K562 (cell line): ENCODE measurements at regions not wholly inside any gene's neighbourhood (a gene's known extent, or its start where the extent isn't known, plus 50 kb on each side); places are given as distances from the start of the nearest gene placed in this dataset.

ENCODE experiments used
- ATAC-seq: fragments of 200-7000 bp; cut with Tn5 transposase; 3 replicates; pipeline ENCODE4 v1.9.1; 2020; ENCODE audit warnings: moderate library complexity
- BruUV-seq: library from RNA; stranded (reverse); fragments of 400-500 nt; replicated peaks from 2 replicates; lab custom pipeline; 2021; lab: Mats Ljungman, UMichigan
- CTCF ChIA-PET: fragments of 300-600 bp; formaldehyde crosslinking; extraction: SDS; loops from one replicate; lab custom pipeline; 2021; ENCODE audit warnings: low intra/inter-chr PET ratio; lab: Yijun Ruan, JAX
- POLR2A ChIA-PET: fragments of 300-600, 350-650 bp; sonication (Branson Sonifier 250); formaldehyde crosslinking; extraction: SDS; loops from one replicate; lab custom pipeline; 2021; ENCODE audit warnings: antibody characterized with exemption, inconsistent platforms; lab: Yijun Ruan, JAX
- DNase-seq, 4 experiments: peaks; one replicate each; pipeline versions ENCODE4 v3.0.0 to v3.0.0-alpha.2; 2011 to 2018; ENCODE audit warnings: low spot score in 3 of 4, mixed read lengths in 3 of 4; ENCODE audit errors: extremely low read depth in 1 of 4
- FAIRE-seq: peaks from 2 replicates; lab custom pipeline; 2011; peaks lifted over from hg19 to GRCh38; lab: Jason Lieb, UNC
- H2AFZ ChIP-seq: 2 replicates; pipeline ENCODE4 v1.6.0; 2011; ENCODE audit warnings: low read depth, low read length, control low read depth, inconsistent platforms
- H3K27ac ChIP-seq: fragments of 200-600 bp; 3 replicates; pipeline ENCODE4 v1.8.0; 2011; ENCODE audit warnings: low read depth, mild to moderate bottlenecking, control low read depth, inconsistent platforms, low read length, moderate library complexity, mixed read lengths; ENCODE audit errors: extremely low read depth
- H3K27me3 ChIP-seq, 2 experiments: fragments of 300-600 bp in 1 of 2; 2 replicates in 1 of 2; 3 replicates in 1 of 2; pipeline versions ENCODE4 v1.6.0 to v1.8.0; 2011; ENCODE audit warnings: inconsistent platforms in 2 of 2, low read length in 2 of 2, mild to moderate bottlenecking in 1 of 2, mixed read lengths in 1 of 2, moderate library complexity in 1 of 2; ENCODE audit not compliant: control insufficient read depth in 2 of 2, insufficient read depth in 2 of 2
- H3K36me3 ChIP-seq: fragments of 300-600 bp; 3 replicates; pipeline ENCODE4 v1.8.0; 2011; ENCODE audit warnings: mild to moderate bottlenecking, low read length, inconsistent platforms; ENCODE audit not compliant: control insufficient read depth, insufficient read depth
- H3K4me1 ChIP-seq, 2 experiments: fragments of 200-600 bp in 1 of 2; replicated peaks in 1 of 2; 2 replicates in 1 of 2; 3 replicates in 1 of 2; pipeline versions ENCODE4 v1.5.1 to v1.8.0; 2011; ENCODE audit warnings: inconsistent platforms in 2 of 2, low read length in 2 of 2, mild to moderate bottlenecking in 1 of 2, mixed read lengths in 1 of 2, moderate library complexity in 1 of 2; ENCODE audit not compliant: control insufficient read depth in 2 of 2, insufficient read depth in 2 of 2
- H3K4me2 ChIP-seq: 2 replicates; pipeline ENCODE4 v1.6.1; 2011; ENCODE audit warnings: low read length, control low read depth, inconsistent platforms, mixed read lengths; ENCODE audit not compliant: insufficient read depth
- H3K4me3 ChIP-seq: fragments of 200-600 bp; sonication (generic), shearing (Covaris generic); 2 replicates; pipeline ENCODE4 v1.5.1; 2016; ENCODE audit warnings: control low read depth, inconsistent platforms
- H3K79me2 ChIP-seq: fragments of 200-600 bp; 3 replicates; pipeline ENCODE4 v1.8.0; 2011; ENCODE audit warnings: low read length, inconsistent platforms; ENCODE audit not compliant: control insufficient read depth, insufficient read depth
- H3K9ac ChIP-seq, 2 experiments: 2 replicates each; pipeline versions ENCODE4 v1.6.0 to v1.6.1; 2011; ENCODE audit warnings: low read depth in 2 of 2, low read length in 2 of 2, control low read depth in 1 of 2, inconsistent platforms in 1 of 2, mild to moderate bottlenecking in 1 of 2, mixed read lengths in 1 of 2; ENCODE audit not compliant: insufficient read depth in 1 of 2
- H3K9me1 ChIP-seq: one replicate; pipeline ENCODE4 v1.6.0; 2011; ENCODE audit warnings: inconsistent platforms, mild to moderate bottlenecking, low read length, moderate library complexity; ENCODE audit not compliant: control insufficient read depth, insufficient read depth
- H3K9me3 ChIP-seq: replicated peaks from 2 replicates; pipeline ENCODE4 v1.5.1; 2011; ENCODE audit warnings: low read depth, low read length, inconsistent platforms; ENCODE audit not compliant: control insufficient read depth, insufficient read depth
- H4K20me1 ChIP-seq: replicated peaks from 2 replicates; pipeline ENCODE4 v1.6.1; 2011; ENCODE audit warnings: low read length, inconsistent platforms, mixed read lengths; ENCODE audit not compliant: control insufficient read depth, insufficient read depth
- ARID1B ChIP-seq: fragments of 450-650 bp; IDR thresholded peaks from 2 replicates; pipeline ENCODE4 v1.6.1; 2016; ENCODE audit warnings: antibody characterized with exemption, mild to moderate bottlenecking, inconsistent platforms
- BRF1 ChIP-seq: IDR thresholded peaks from 3 replicates; pipeline ENCODE4 v1.6.1; 2011; ENCODE audit warnings: borderline replicate concordance, mild to moderate bottlenecking; ENCODE audit not compliant: insufficient read length; ENCODE audit errors: extremely low read depth
- CEBPB ChIP-seq: fragments of 450-650 bp; IDR thresholded peaks from 2 replicates; pipeline ENCODE4 v1.6.1; 2016; ENCODE audit warnings: missing genetic modification characterization, missing compliant biosample characterization
- HNRNPUL1 ChIP-seq: fragments of 200-400 bp; formaldehyde crosslinking; IDR thresholded peaks from 2 replicates; pipeline ENCODE4 v1.6.1; 2017; ENCODE audit warnings: low read length
- ZFP30 ChIP-seq: fragments of 250-450 bp; sonication (Bioruptor Pico); IDR thresholded peaks from 2 replicates; pipeline ENCODE4 v1.8.0; 2022; ENCODE audit warnings: moderate library complexity, mild to moderate bottlenecking, inconsistent platforms, borderline replicate concordance
- ZNF431 ChIP-seq: sonication (generic); formaldehyde crosslinking; IDR thresholded peaks from 2 replicates; pipeline ENCODE4 v1.8.0; 2022; ENCODE audit warnings: mild to moderate bottlenecking, missing genetic modification reagents
- WGBS: fragments of 100-300 bp; shearing (Covaris generic); methylation state at CpG from one replicate; pipeline ENCODE4 v1.1.6; 2016; ENCODE audit warnings: low coverage, mixed read lengths; ENCODE audit not compliant: insufficient coverage; ENCODE audit errors: missing lambda C conversion rate; 5-methylcytosine and 5-hydroxymethylcytosine counted together
- in situ Hi-C: fragments of 300-500 bp; cut with MboI; formaldehyde crosslinking; loops from 4 replicates; pipeline ENCODE4 v1.15.0; 2018; ENCODE audit warnings: inconsistent platforms, mixed read lengths
- intact Hi-C: fragments of 100-400 bp; cut with micrococcal nuclease; formaldehyde crosslinking; loops from 2 replicates; pipeline ENCODE4 v1.14.2; 2022
- TF ChIP-seq, protein P1 (sequence below): fragments of 200-800 bp; sonication (Bioruptor generic); IDR thresholded peaks from 2 replicates; pipeline ENCODE4 v1.6.1; 2017; ENCODE audit warnings: missing genetic modification characterization, missing compliant biosample characterization
- TF ChIP-seq, protein P2 (sequence below): fragments of 250-450 bp; sonication (Bioruptor Pico); IDR thresholded peaks from 2 replicates; pipeline ENCODE4 v1.9.0; 2021; ENCODE audit warnings: mild to moderate bottlenecking

DNA sequence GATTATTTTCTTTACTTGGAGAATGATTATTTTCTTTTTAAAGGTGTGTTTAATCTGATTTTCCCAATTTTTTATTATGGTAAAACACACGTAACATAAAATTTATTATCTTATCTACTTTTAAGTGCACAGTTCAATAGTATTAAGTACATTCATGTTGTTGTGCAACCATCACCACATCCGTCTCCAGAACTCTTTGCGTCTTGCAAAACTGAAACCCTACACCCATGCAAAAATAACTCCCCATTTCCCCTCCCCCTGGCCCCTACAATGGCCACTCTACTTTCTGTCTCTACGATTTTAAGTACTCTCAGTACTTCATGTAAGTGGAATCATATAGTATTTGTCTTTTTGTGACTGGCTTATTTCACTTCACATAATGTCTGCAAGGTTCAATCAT, 230.7 kb downstream of the SATB1 start:
- ATAC-seq (no peak), DNase-seq (no peak), FAIRE-seq (no peak)
- Histone ChIP-seq H3K4me1 (no peaks in the 10 kb centered on the region), H3K27ac (no peak overlapping the region), H3K9me3 (no peaks in the 10 kb centered on the region), H4K20me1 (no peaks in the 10 kb centered on the region), H3K79me2 (no peaks in the 10 kb centered on the region), H3K4me2 (no peak overlapping the region), H3K9ac (no peak overlapping the region), H3K9me1 (no peaks in the 10 kb centered on the region), H2AFZ (no peak overlapping the region), H3K4me3 (no peak overlapping the region), H3K27me3 (no peaks in the 10 kb centered on the region), H3K36me3 (no peaks in the 10 kb centered on the region)
- intact Hi-C loops (no loop called here), in situ Hi-C loops (no loop called here)
- BruUV-seq = no TSS peak
- TF ChIP-seq HNRNPUL1 (no peak), CEBPB (tag) (peak; percentile 69), ZNF431 (CRISPR knock-in tag) (no peak), BRF1 (no peak), ARID1B (no peak), ZFP30 (CRISPR knock-in tag) (no peak)
- TF ChIP-seq, protein P1, sequence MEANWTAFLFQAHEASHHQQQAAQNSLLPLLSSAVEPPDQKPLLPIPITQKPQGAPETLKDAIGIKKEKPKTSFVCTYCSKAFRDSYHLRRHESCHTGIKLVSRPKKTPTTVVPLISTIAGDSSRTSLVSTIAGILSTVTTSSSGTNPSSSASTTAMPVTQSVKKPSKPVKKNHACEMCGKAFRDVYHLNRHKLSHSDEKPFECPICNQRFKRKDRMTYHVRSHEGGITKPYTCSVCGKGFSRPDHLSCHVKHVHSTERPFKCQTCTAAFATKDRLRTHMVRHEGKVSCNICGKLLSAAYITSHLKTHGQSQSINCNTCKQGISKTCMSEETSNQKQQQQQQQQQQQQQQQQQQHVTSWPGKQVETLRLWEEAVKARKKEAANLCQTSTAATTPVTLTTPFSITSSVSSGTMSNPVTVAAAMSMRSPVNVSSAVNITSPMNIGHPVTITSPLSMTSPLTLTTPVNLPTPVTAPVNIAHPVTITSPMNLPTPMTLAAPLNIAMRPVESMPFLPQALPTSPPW = no peak
- TF ChIP-seq, protein P2, sequence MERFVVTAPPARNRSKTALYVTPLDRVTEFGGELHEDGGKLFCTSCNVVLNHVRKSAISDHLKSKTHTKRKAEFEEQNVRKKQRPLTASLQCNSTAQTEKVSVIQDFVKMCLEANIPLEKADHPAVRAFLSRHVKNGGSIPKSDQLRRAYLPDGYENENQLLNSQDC (CRISPR knock-in tag) = no peak
- WGBS = 2% methylated on average over 4 of the region's 4 CpGs
- POLR2A ChIA-PET = no interaction called here
- CTCF ChIA-PET = no interaction called here
